NCI-H1092 treated with DMSO at 0.1 percent for 48 hours (cell line): ENCODE measurements at regions not wholly inside any gene's neighbourhood (a gene's known extent, or its start where the extent isn't known, plus 50 kb on each side); places are given as distances from the start of the nearest gene placed in this dataset.
"Not testable (repeated sequence)": the region's sequence is repeated elsewhere in the genome, so short reads cannot be mapped to it uniquely, and the experiment has no call there.

ENCODE experiments used
- DNase-seq: peaks from one replicate; lab custom pipeline; 2025; lab: John Stamatoyannopoulos, UW

GRCh38 chr4:129254126-129254525, 158.2 kb downstream of the C4orf33 start:
- DNase-seq = no peak

GRCh38 chr4:129254526-129254925, 158.6 kb downstream of the C4orf33 start:
- no peak for DNase-seq

- no peak for DNase-seq
Measured at GRCh38 chr4:129261584-129261983, 165.6 kb downstream of the C4orf33 start.

- DNase-seq = no peak
Measured at GRCh38 chr4:129264008-129264657, 168.2 kb downstream of the C4orf33 start.

GRCh38 chr4:129278868-129279267, 182.9 kb downstream of the C4orf33 start:
- DNase-seq = peak; percentile 83

- no peak for DNase-seq
Measured at GRCh38 chr4:129282293-129282692, 186.3 kb downstream of the C4orf33 start.

GRCh38 chr4:129292194-129292593, 196.2 kb downstream of the C4orf33 start:
- not testable (repeated sequence) for DNase-seq

- DNase-seq = no peak
Measured at GRCh38 chr4:129314781-129315180, 218.8 kb downstream of the C4orf33 start.

GRCh38 chr4:129322920-129323319, 227.0 kb downstream of the C4orf33 start:
- DNase-seq = no peak

- peak; percentile 67 for DNase-seq
Measured at GRCh38 chr4:129323658-129324057, 227.7 kb downstream of the C4orf33 start.

- DNase-seq = peak; percentile 53
Measured at GRCh38 chr4:129326571-129327460, 230.9 kb downstream of the C4orf33 start.

GRCh38 chr4:129327637-129328036, 231.7 kb downstream of the C4orf33 start:
- no peak for DNase-seq

GRCh38 chr4:129328162-129328561, 232.2 kb downstream of the C4orf33 start:
- no peak for DNase-seq

GRCh38 chr4:129334136-129334535, 238.2 kb downstream of the C4orf33 start:
- no peak for DNase-seq

- DNase-seq = peak; percentile 75
Measured at GRCh38 chr4:129335276-129335675, 239.3 kb downstream of the C4orf33 start.

- DNase-seq = peak; percentile 75
Measured at GRCh38 chr4:129335818-129336217, 239.9 kb downstream of the C4orf33 start.

- no peak for DNase-seq
Measured at GRCh38 chr4:129336457-129337227, 240.7 kb downstream of the C4orf33 start.

GRCh38 chr4:129337228-129337620, 241.3 kb downstream of the C4orf33 start:
- DNase-seq = no peak

- no peak for DNase-seq
Measured at GRCh38 chr4:129342819-129343408, 247.0 kb downstream of the C4orf33 start.

GRCh38 chr4:129344058-129344457, 248.1 kb downstream of the C4orf33 start:
- peak; percentile 38 for DNase-seq

- no peak for DNase-seq
Measured at GRCh38 chr4:129345609-129346008, 249.7 kb downstream of the C4orf33 start.

- DNase-seq = no peak
Measured at GRCh38 chr4:129346036-129346435, 250.1 kb downstream of the C4orf33 start.
